ENCODE measurements at regions not wholly inside any gene's neighbourhood (a gene's known extent, or its start where the extent isn't known, plus 50 kb on each side); places are given as distances from the start of the nearest gene placed in this dataset.
"Not testable (repeated sequence)": the region's sequence is repeated elsewhere in the genome, so short reads cannot be mapped to it uniquely, and the experiment has no call there.

GRCh38 chr9:84075004-84075403 lies 94.4 kb downstream of the RMI1 start (continued):
- TF ChIP-seq FOSL2 (IDR thresholded peaks at IDR 0.05) (no peak), FOSL2 (CRISPR knock-in tag; IDR thresholded peaks at IDR 0.05) (no peak), EHMT2 (IDR thresholded peaks at IDR 0.05; ENCODE audit: low read depth) (no peak), POLR2A (IDR thresholded peaks at IDR 0.05; ENCODE audit: low read length) (no peak), SREBF2 (IDR thresholded peaks at IDR 0.05) (no peak), POLR2AphosphoS2 (conservative IDR thresholded peaks at IDR 0.05; ENCODE audit: low read length) (no peak)

DNA sequence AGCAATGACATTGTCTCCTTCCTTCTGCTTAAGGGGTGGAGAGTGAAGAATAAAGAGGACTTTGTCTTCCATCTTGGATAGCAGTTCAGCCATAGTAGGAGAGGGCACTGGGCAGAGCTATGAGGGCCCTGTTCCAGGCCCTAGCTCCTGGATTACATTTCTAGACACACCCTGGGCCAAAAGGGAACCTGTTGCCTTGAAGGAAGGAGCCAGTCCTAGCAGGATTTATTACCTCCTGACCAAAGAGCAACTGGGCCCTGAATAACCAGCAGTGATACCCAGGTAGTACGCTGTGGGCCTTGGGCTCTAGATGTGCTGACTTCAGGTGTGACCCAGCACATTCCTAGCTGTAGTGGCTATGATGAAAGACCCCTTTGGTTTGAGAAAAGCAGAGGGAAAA lies 95.8 kb downstream of the RMI1 start:
- 62% methylated on average over 1 of the region's 1 CpG for WGBS (ENCODE audit: missing lambda C conversion rate)
- FAIRE-seq (no peak), ATAC-seq (no peak), DNase-seq (ENCODE audit: low read depth in 1 of 2, low spot score in 1 of 2) (no peak)
- H3K4me1 ChIP-seq: no peaks in the 10 kb centered on the region; the same call in 2 of the 3 replicates
- no peak overlapping the region for H3K27ac ChIP-seq
- H3K4me3 ChIP-seq: no peak overlapping the region
- TF ChIP-seq CHD4 (IDR thresholded peaks at IDR 0.05; ENCODE audit: borderline replicate concordance): no peak
- TF ChIP-seq CBX2 (IDR thresholded peaks at IDR 0.05; ENCODE audit: borderline replicate concordance, low read depth): no peak
- TF ChIP-seq NPAS2 (CRISPR knock-in tag; IDR thresholded peaks at IDR 0.05; ENCODE audit: borderline replicate concordance): no peak
- no peak for TF ChIP-seq BCL3 (IDR thresholded peaks at IDR 0.05)
- TF ChIP-seq, protein P1, sequence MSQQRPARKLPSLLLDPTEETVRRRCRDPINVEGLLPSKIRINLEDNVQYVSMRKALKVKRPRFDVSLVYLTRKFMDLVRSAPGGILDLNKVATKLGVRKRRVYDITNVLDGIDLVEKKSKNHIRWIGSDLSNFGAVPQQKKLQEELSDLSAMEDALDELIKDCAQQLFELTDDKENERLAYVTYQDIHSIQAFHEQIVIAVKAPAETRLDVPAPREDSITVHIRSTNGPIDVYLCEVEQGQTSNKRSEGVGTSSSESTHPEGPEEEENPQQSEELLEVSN (IDR thresholded peaks at IDR 0.05; ENCODE audit: borderline replicate concordance, low read depth): no peak
- no peak for TF ChIP-seq MAZ (IDR thresholded peaks at IDR 0.05; ENCODE audit: borderline replicate concordance, low read depth, low read length)
- TF ChIP-seq MAFK (IDR thresholded peaks at IDR 0.05; ENCODE audit: partially characterized antibody): no peak
- TF ChIP-seq HOXB5 (CRISPR knock-in tag; IDR thresholded peaks at IDR 0.05): no peak
- TF ChIP-seq, protein P2, sequence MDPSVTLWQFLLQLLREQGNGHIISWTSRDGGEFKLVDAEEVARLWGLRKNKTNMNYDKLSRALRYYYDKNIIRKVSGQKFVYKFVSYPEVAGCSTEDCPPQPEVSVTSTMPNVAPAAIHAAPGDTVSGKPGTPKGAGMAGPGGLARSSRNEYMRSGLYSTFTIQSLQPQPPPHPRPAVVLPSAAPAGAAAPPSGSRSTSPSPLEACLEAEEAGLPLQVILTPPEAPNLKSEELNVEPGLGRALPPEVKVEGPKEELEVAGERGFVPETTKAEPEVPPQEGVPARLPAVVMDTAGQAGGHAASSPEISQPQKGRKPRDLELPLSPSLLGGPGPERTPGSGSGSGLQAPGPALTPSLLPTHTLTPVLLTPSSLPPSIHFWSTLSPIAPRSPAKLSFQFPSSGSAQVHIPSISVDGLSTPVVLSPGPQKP (IDR thresholded peaks at IDR 0.05; ENCODE audit: low read depth, low read length): no peak
- no peak for TF ChIP-seq CEBPB (IDR thresholded peaks at IDR 0.05)
- no peak for TF ChIP-seq MAX (IDR thresholded peaks at IDR 0.05)
- TF ChIP-seq BHLHE40 (IDR thresholded peaks at IDR 0.05; ENCODE audit: low read depth, low read length): no peak
- TF ChIP-seq ZC3H11A (IDR thresholded peaks at IDR 0.05): no peak
- no peak for TF ChIP-seq TP53 (CRISPR knock-in tag; IDR thresholded peaks at IDR 0.05)
- no peak for TF ChIP-seq RAD21 (conservative IDR thresholded peaks at IDR 0.05 in 1 of 2, IDR thresholded peaks at IDR 0.05 in 1 of 2)
- TF ChIP-seq, protein P3, sequence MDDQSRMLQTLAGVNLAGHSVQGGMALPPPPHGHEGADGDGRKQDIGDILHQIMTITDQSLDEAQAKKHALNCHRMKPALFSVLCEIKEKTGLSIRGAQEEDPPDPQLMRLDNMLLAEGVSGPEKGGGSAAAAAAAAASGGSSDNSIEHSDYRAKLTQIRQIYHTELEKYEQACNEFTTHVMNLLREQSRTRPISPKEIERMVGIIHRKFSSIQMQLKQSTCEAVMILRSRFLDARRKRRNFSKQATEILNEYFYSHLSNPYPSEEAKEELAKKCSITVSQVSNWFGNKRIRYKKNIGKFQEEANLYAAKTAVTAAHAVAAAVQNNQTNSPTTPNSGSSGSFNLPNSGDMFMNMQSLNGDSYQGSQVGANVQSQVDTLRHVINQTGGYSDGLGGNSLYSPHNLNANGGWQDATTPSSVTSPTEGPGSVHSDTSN (IDR thresholded peaks at IDR 0.05): no peak
- H3K9me3 ChIP-seq: no peaks in the 10 kb centered on the region
- ChIA-PET CTCF (no interaction called here), POLR2A (no interaction called here)
- no peak overlapping the region for H3K4me2 ChIP-seq

DNA sequence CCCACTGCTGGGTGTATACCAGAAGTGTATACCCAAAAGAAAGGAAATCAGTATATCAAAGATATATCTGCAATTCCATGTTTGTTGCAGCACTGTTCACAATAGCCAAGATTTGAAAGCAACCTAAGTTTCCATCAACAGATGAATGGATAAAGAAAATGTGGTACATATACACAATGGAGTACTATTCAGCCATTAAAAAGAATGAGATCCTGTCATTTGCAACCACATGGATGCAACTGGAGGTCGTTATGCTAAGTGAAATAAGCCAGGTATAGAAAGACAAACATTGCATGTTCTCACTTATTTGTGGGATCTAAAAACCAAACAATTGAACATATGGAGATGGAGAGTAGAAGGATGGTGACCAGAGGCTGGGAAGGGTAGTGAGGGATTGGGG lies 97.2 kb downstream of the RMI1 start:
- H3K27ac ChIP-seq; H3K4me2 ChIP-seq; ATAC-seq; POLR2A ChIA-PET; FAIRE-seq; CTCF ChIA-PET; H3K4me3 ChIP-seq; H3K9me3 ChIP-seq; DNase-seq (ENCODE audit: low read depth in 1 of 2, low spot score in 1 of 2); H3K4me1 ChIP-seq: not testable (repeated sequence)
- 5% methylated on average over 1 of the region's 1 CpG for WGBS (ENCODE audit: missing lambda C conversion rate)

Measured in A549 (cell line).